Tibial nerve (tissue), 4 donors: ENCODE measurements at regions not wholly inside any gene's neighbourhood (a gene's known extent, or its start where the extent isn't known, plus 50 kb on each side); places are given as distances from the start of the nearest gene placed in this dataset.

Source experiments
- DNase-seq, 2 donors: peaks; one replicate each; pipeline ENCODE4 v3.0.0-alpha.2; 2019; ENCODE audit warnings: low spot score in 2 of 2
- H3K27ac ChIP-seq, 4 donors: fragments of 200-600 bp; sonication (generic) in 3 of 4; one replicate each; pipeline ENCODE4 v1.5.1; 2017 to 2019; ENCODE audit warnings: mild to moderate bottlenecking in 1 of 4
- H3K27me3 ChIP-seq, 2 donors: fragments of 200-600 bp; sonication (generic) in 1 of 2; one replicate each; pipeline versions ENCODE4 v1.5.1 to v1.6.0; 2017 to 2019
- H3K36me3 ChIP-seq, 3 donors: fragments of 200-600 bp; sonication (generic); one replicate each; pipeline ENCODE4 v1.5.1; 2018 to 2019
- H3K4me1 ChIP-seq, 4 donors: fragments of 200-600 bp; sonication (generic) in 3 of 4; one replicate each; pipeline ENCODE4 v1.5.1; 2017 to 2019
- H3K4me3 ChIP-seq, 4 donors: fragments of 200-600 bp; sonication (generic) in 3 of 4; one replicate each; pipeline ENCODE4 v1.5.1; 2017 to 2019; ENCODE audit warnings: mild to moderate bottlenecking in 1 of 4, moderate library complexity in 1 of 4
- H3K9me3 ChIP-seq, 4 donors: fragments of 200-600 bp; sonication (generic) in 3 of 4; one replicate each; pipeline ENCODE4 v1.5.1; 2017 to 2019
- CTCF ChIP-seq, 5 experiments: fragments of 200-600 bp in 3 of 5; fragments of 450-650 bp in 2 of 5; sonication (generic) in 3 of 5; IDR thresholded peaks; one replicate each; pipeline ENCODE4 v1.5.1; 2016 to 2019; ENCODE audit warnings: antibody characterized with exemption in 5 of 5, mild to moderate bottlenecking in 3 of 5, moderate library complexity in 2 of 5
- EP300 ChIP-seq, 2 donors: sonication (generic); formaldehyde crosslinking; IDR thresholded peaks; one replicate each; pipeline ENCODE4 v1.6.1; 2017; ENCODE audit warnings: antibody characterized with exemption in 2 of 2, mild to moderate bottlenecking in 1 of 2
- POLR2A ChIP-seq, 2 donors: fragments of 450-650 bp; IDR thresholded peaks; one replicate each; pipeline ENCODE4 v1.6.1; 2017; ENCODE audit warnings: antibody characterized with exemption in 2 of 2, mild to moderate bottlenecking in 2 of 2, moderate library complexity in 2 of 2
- WGBS, 2 donors: methylation state at CpG; one replicate each; pipeline ENCODE4 v1.1.5; 2018; 5-methylcytosine and 5-hydroxymethylcytosine counted together

- DNase-seq: no peak
- Histone ChIP-seq H3K9me3 (peaks cover 0 to 3% (median 0%) of the 10 kb centered on the region in 4 donors), H3K27ac (no peak overlapping the region), H3K4me3 (no peak overlapping the region), H3K27me3 (no peaks in the 10 kb centered on the region), H3K36me3 (no peaks in the 10 kb centered on the region), H3K4me1 (no peaks in the 10 kb centered on the region)
- no peak for TF ChIP-seq EP300 (IDR thresholded peaks at IDR 0.05)
- TF ChIP-seq CTCF (IDR thresholded peaks at IDR 0.05): no peak
- no peak for TF ChIP-seq POLR2A (IDR thresholded peaks at IDR 0.05)
- WGBS, 2 donors: 60% methylated on average over 6 of the region's 6 CpGs
These were observed 88.6 kb upstream of the XYLT1 start for GRCh38 chr16:17559394-17559793.

GRCh38 chr16:17557949-17558348 lies 87.2 kb upstream of the XYLT1 start:
- TF ChIP-seq EP300 (IDR thresholded peaks at IDR 0.05): no peak
- TF ChIP-seq POLR2A (IDR thresholded peaks at IDR 0.05): no peak
- no peak for TF ChIP-seq CTCF (IDR thresholded peaks at IDR 0.05)
- H3K27me3 ChIP-seq: no peaks in the 10 kb centered on the region
- H3K4me1 ChIP-seq: no peaks in the 10 kb centered on the region
- no peak for DNase-seq
- H3K36me3 ChIP-seq: no peaks in the 10 kb centered on the region
- no peak overlapping the region for H3K27ac ChIP-seq
- 53 to 54% methylated on average over 5 of the region's 5 CpGs for WGBS, 2 donors
- no peak overlapping the region for H3K4me3 ChIP-seq
- H3K9me3 ChIP-seq: peaks cover 0 to 3% (median 0%) of the 10 kb centered on the region in 4 donors

- Histone ChIP-seq H3K36me3 (no peaks in the 10 kb centered on the region), H3K4me3 (no peak overlapping the region), H3K27ac (no peak overlapping the region), H3K4me1 (no peaks in the 10 kb centered on the region), H3K9me3 (peaks cover 0 to 3% (median 0%) of the 10 kb centered on the region in 4 donors), H3K27me3 (no peaks in the 10 kb centered on the region)
- DNase-seq: no peak
- no peak for TF ChIP-seq EP300 (IDR thresholded peaks at IDR 0.05)
- TF ChIP-seq CTCF (IDR thresholded peaks at IDR 0.05): no peak
- TF ChIP-seq POLR2A (IDR thresholded peaks at IDR 0.05): no peak
- 93% methylated on average over 10 of the region's 10 CpGs for WGBS, 2 donors
These were observed 86.7 kb upstream of the XYLT1 start for GRCh38 chr16:17557480-17557879.

GRCh38 chr16:17556276-17557052 lies 85.7 kb upstream of the XYLT1 start:
- Histone ChIP-seq H3K27ac (no peak overlapping the region), H3K4me3 (no peak overlapping the region), H3K4me1 (no peaks in the 10 kb centered on the region), H3K36me3 (no peaks in the 10 kb centered on the region), H3K27me3 (no peaks in the 10 kb centered on the region), H3K9me3 (peaks cover 0 to 3% (median 0%) of the 10 kb centered on the region in 4 donors)
- TF ChIP-seq EP300 (IDR thresholded peaks at IDR 0.05): no peak
- peak in 1 of 5 experiments; percentile 23 for TF ChIP-seq CTCF (IDR thresholded peaks at IDR 0.05)
- no peak for TF ChIP-seq POLR2A (IDR thresholded peaks at IDR 0.05)
- 29 to 38% methylated on average over 7 of the region's 7 CpGs for WGBS, 2 donors
- no peak for DNase-seq

GRCh38 chr16:17555176-17555575 lies 84.4 kb upstream of the XYLT1 start:
- DNase-seq: no peak
- H3K27ac ChIP-seq: no peak overlapping the region
- TF ChIP-seq CTCF (IDR thresholded peaks at IDR 0.05) (no peak), EP300 (IDR thresholded peaks at IDR 0.05) (no peak), POLR2A (IDR thresholded peaks at IDR 0.05) (no peak)
- H3K9me3 ChIP-seq: no peaks in the 10 kb centered on the region
- H3K4me3 ChIP-seq: no peak overlapping the region
- no peaks in the 10 kb centered on the region for H3K4me1 ChIP-seq
- 65 to 67% methylated on average over 5 of the region's 5 CpGs for WGBS, 2 donors
- no peaks in the 10 kb centered on the region for H3K27me3 ChIP-seq
- no peaks in the 10 kb centered on the region for H3K36me3 ChIP-seq
